ENCODE measurements at regions not wholly inside any gene's neighbourhood (a gene's known extent, or its start where the extent isn't known, plus 50 kb on each side); places are given as distances from the start of the nearest gene placed in this dataset.
A peak's percentile ranks its signal among the peaks of the same experiment; 100 is the strongest.
"Not testable (repeated sequence)": the region's sequence is repeated elsewhere in the genome, so short reads cannot be mapped to it uniquely, and the experiment has no call there.

GRCh38 chr16:58815181-58815888, 81.2 kb upstream of the GOT2 start:
- DNase-seq, result no peak

DNA sequence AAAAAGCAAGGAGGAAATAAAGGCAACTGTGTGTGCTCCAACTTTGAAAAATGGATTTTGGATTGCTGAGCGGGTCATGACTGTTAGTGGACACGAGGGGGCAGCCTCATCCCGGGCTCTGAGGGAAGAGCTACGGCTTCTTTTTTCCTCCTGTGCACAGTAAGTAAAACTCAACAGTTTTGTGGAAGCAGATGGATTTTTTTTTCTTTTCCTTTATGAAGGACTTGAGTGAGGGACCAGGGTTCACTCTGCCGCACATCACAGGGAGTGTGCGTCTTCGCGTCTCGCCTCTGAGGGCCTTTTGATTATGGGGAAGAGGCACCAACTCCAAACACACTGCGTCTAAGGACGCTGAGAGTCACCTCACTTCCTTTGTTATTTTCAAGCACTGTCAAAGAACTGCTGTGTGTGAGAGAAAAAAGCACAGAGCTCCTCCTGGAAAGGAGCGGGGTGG, 80.3 kb upstream of the GOT2 start:
- DNase-seq, result peak; percentile 49

- no peak for DNase-seq
Observed at GRCh38 chr16:58809213-58809612, 75.1 kb upstream of the GOT2 start.

DNA sequence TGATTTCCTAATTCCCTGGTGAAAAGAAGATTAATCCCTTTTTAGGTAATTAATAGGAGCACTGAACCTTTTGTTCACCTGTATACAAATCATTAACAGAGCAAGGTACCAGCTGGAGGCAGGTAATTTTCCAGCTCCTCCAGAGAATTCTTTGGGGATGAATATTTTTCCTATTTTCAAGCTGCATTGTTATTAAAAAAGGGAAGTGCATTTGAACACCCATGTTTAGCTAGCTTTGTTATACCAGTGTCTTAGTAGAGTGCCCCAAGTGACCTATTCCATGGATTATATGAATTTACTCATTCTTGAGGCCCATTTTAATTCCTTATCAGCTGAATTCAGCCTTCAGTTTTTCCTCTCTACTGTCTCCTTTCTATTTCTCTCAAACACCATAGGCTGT, 73.2 kb upstream of the GOT2 start:
- no peak for DNase-seq

- DNase-seq, result no peak
Observed at GRCh38 chr16:58801838-58802237, 67.7 kb upstream of the GOT2 start.

- DNase-seq, result no peak
Observed at GRCh38 chr16:58797137-58797801, 63.2 kb upstream of the GOT2 start.

- DNase-seq, result no peak
Observed at GRCh38 chr16:58793366-58793765, 59.2 kb upstream of the GOT2 start.

GRCh38 chr16:58792188-58792587, 58.1 kb upstream of the GOT2 start:
- DNase-seq, result no peak

GRCh38 chr16:58790816-58791557, 56.9 kb upstream of the GOT2 start:
- DNase-seq, result not testable (repeated sequence)

- DNase-seq, result no peak
Observed at GRCh38 chr16:58789351-58789750, 55.2 kb upstream of the GOT2 start.
